IPS-18a (cell line): ENCODE measurements at regions not wholly inside any gene's neighbourhood (a gene's known extent, or its start where the extent isn't known, plus 50 kb on each side); places are given as distances from the start of the nearest gene placed in this dataset.

Experiments used
- H3K27ac ChIP-seq: one replicate; pipeline ENCODE4 v1.5.1; 2013; ENCODE audit warnings: low read length
- H3K27me3 ChIP-seq: one replicate; pipeline ENCODE4 v1.6.1; 2013; ENCODE audit warnings: mild to moderate bottlenecking, low read length; ENCODE audit not compliant: control insufficient read depth, insufficient read depth
- H3K36me3 ChIP-seq: one replicate; pipeline ENCODE4 v1.6.1; 2013; ENCODE audit warnings: low read depth, low read length; ENCODE audit not compliant: control insufficient read depth
- H3K4me1 ChIP-seq: one replicate; pipeline ENCODE4 v1.6.1; 2013; ENCODE audit warnings: low read depth, low read length; ENCODE audit not compliant: control insufficient read depth
- H3K4me3 ChIP-seq: one replicate; pipeline ENCODE4 v1.5.1; 2013; ENCODE audit warnings: low read length
- H3K9ac ChIP-seq: one replicate; pipeline ENCODE4 v1.6.1; 2013; ENCODE audit warnings: mild to moderate bottlenecking, low read length, moderate library complexity
- H3K9me3 ChIP-seq: one replicate; pipeline ENCODE4 v1.6.1; 2013; ENCODE audit warnings: low read depth, low read length; ENCODE audit not compliant: control insufficient read depth

DNA sequence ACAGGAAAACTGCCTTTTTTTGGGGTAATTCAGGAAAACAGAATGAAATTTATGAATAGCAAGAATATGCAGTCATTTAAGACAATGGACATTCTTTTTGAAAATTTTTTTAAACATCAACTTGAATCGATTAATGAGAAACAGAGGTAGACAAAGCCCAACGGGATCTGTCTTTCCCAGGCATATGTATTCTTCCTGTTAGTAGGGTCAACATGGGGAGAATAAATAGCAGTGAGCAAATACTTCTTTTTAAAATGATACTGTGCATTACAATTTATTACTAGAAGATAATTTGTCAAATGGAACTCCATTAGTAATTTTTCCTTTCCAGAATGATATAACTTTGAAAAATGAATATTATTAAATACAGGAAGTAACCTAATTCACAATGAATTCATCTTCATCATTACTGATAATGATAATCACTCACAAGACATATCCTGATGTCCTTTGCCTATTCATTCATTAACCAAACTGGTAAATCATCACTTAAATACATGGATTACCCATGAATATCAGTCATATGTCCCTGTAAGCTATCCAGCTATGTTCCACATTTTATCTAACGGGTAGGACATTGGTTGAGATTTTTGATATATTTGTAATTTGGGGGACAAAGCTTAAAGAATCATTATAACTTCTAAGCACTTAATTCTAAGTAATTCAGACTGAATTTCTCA is 209.2 kb upstream of the CDIN1 start:
- no peak overlapping the region for H3K4me3 ChIP-seq
- no peaks in the 10 kb centered on the region for H3K27me3 ChIP-seq
- no peak overlapping the region for H3K27ac ChIP-seq

DNA sequence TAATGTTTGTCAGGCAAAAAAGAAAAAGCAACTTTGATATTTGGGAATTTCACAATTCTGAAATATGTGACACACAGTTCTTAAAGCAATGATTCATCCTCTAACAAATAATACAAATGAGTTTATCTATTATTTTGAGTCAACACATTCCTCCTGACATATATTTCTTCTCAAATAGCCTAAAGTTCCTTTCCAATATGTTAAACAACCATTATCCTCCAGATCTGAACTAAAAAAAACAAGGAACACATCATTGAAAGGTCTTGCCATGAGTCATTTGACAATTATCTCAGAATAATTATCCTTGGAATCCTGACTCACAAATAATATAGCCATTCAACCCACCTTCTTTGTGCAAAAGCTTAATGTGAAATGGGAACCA is 208.7 kb upstream of the CDIN1 start:
- Histone ChIP-seq H3K4me3 (no peak overlapping the region), H3K27ac (no peak overlapping the region), H3K27me3 (no peaks in the 10 kb centered on the region), H3K9me3 (no peaks in the 10 kb centered on the region), H3K4me1 (no peaks in the 10 kb centered on the region), H3K36me3 (no peaks in the 10 kb centered on the region), H3K9ac (no peak overlapping the region)

More for the DNA sequence above, 209.2 kb upstream of the CDIN1 start:
- no peaks in the 10 kb centered on the region for H3K4me1 ChIP-seq
- H3K36me3 ChIP-seq: no peaks in the 10 kb centered on the region
- H3K9ac ChIP-seq: no peak overlapping the region
- no peaks in the 10 kb centered on the region for H3K9me3 ChIP-seq

- no peaks in the 10 kb centered on the region for H3K4me1 ChIP-seq
- no peak overlapping the region for H3K27ac ChIP-seq
- no peak overlapping the region for H3K9ac ChIP-seq
- no peaks in the 10 kb centered on the region for H3K9me3 ChIP-seq
- H3K36me3 ChIP-seq: no peaks in the 10 kb centered on the region
- H3K4me3 ChIP-seq: no peak overlapping the region
- H3K27me3 ChIP-seq: no peaks in the 10 kb centered on the region
Observed at GRCh38 chr15:36371509-36371908, 207.9 kb upstream of the CDIN1 start.

DNA sequence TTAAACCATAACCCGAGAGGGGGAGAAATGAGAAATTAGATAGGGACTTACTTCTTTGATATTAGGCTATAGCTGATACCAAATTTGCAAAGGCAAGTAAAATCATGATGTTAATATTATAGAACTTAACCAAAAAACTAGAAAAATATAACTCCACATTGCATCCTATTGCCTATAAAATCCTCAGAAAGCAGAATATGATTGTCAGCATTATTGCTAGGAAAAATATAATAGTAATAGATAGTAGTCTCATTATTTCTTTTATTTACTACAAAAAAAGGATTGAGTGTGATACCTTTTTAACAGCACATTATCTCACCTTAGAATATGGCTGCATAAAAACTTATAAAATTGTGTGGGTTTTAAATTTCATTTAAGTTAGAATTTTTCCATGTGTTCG is 206.5 kb upstream of the CDIN1 start:
- H3K4me3 ChIP-seq: no peak overlapping the region
- H3K27me3 ChIP-seq: no peaks in the 10 kb centered on the region
- no peaks in the 10 kb centered on the region for H3K4me1 ChIP-seq
- no peaks in the 10 kb centered on the region for H3K9me3 ChIP-seq
- no peaks in the 10 kb centered on the region for H3K36me3 ChIP-seq
- no peak overlapping the region for H3K9ac ChIP-seq
- no peak overlapping the region for H3K27ac ChIP-seq

DNA sequence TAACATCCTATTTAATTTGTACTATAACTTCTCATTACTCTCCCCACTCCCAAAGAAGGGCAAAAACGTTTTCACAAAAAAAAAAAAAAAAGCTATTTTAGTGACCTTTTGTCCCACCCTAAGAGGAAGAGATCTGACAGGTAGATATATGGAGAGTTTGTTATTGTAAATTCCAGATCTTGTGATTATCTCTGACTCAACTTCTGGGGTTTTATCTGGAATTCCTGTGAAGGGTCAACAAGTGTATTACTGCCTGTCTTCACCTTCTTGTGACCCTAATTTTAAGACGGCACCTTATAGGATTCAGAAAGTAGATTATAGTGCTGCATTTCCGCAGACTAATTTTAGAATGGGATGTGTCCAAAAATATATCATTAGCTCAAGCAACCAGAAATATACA is 205.9 kb upstream of the CDIN1 start:
- H3K9me3 ChIP-seq: no peaks in the 10 kb centered on the region
- H3K27ac ChIP-seq: no peak overlapping the region
- no peak overlapping the region for H3K9ac ChIP-seq
- no peak overlapping the region for H3K4me3 ChIP-seq
- H3K27me3 ChIP-seq: no peaks in the 10 kb centered on the region
- no peaks in the 10 kb centered on the region for H3K36me3 ChIP-seq
- H3K4me1 ChIP-seq: no peaks in the 10 kb centered on the region

GRCh38 chr15:36389107-36389506 is 190.3 kb upstream of the CDIN1 start:
- no peaks in the 10 kb centered on the region for H3K9me3 ChIP-seq
- H3K4me1 ChIP-seq: no peaks in the 10 kb centered on the region
- H3K9ac ChIP-seq: no peak overlapping the region
- no peak overlapping the region for H3K4me3 ChIP-seq
- H3K27ac ChIP-seq: no peak overlapping the region
- H3K27me3 ChIP-seq: no peaks in the 10 kb centered on the region
- no peaks in the 10 kb centered on the region for H3K36me3 ChIP-seq

DNA sequence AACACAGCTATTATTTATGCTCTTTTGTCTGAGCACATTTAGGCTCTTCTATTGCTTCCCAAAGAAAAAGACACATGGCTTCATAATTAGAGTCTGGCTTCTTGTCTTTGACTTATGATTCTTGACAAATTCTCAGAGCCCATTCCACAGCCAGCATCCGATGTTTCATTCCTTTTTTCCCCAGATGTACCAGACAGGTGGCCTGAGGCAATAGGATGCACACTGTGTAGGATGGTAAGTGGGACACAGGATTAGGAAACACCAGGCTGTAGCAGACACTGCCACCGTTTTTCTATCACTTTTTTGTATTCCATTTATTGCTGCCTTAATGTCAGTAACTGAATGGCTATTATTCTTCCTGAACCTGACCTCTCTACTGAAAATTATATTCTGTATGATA is 188.9 kb upstream of the CDIN1 start:
- no peak overlapping the region for H3K27ac ChIP-seq
- H3K9me3 ChIP-seq: no peaks in the 10 kb centered on the region
- H3K27me3 ChIP-seq: no peaks in the 10 kb centered on the region
- no peaks in the 10 kb centered on the region for H3K36me3 ChIP-seq
- H3K9ac ChIP-seq: no peak overlapping the region
- no peaks in the 10 kb centered on the region for H3K4me1 ChIP-seq
- no peak overlapping the region for H3K4me3 ChIP-seq

GRCh38 chr15:36392676-36393266 is 186.7 kb upstream of the CDIN1 start:
- Histone ChIP-seq H3K4me1 (no peaks in the 10 kb centered on the region), H3K9ac (no peak overlapping the region), H3K9me3 (no peaks in the 10 kb centered on the region), H3K27me3 (no peaks in the 10 kb centered on the region), H3K27ac (no peak overlapping the region), H3K36me3 (no peaks in the 10 kb centered on the region), H3K4me3 (no peak overlapping the region)

- H3K9ac ChIP-seq: no peak overlapping the region
- H3K9me3 ChIP-seq: no peaks in the 10 kb centered on the region
- H3K27ac ChIP-seq: no peak overlapping the region
- H3K4me3 ChIP-seq: no peak overlapping the region
- H3K4me1 ChIP-seq: peaks cover 7% of the 10 kb centered on the region
- H3K27me3 ChIP-seq: no peaks in the 10 kb centered on the region
- H3K36me3 ChIP-seq: no peaks in the 10 kb centered on the region
Observed at GRCh38 chr15:36398212-36398611, 181.2 kb upstream of the CDIN1 start.

- H3K36me3 ChIP-seq: no peaks in the 10 kb centered on the region
- no peaks in the 10 kb centered on the region for H3K9me3 ChIP-seq
- no peak overlapping the region for H3K9ac ChIP-seq
- no peak overlapping the region for H3K4me3 ChIP-seq
- no peaks in the 10 kb centered on the region for H3K27me3 ChIP-seq
- H3K4me1 ChIP-seq: peaks cover 16% of the 10 kb centered on the region
- no peak overlapping the region for H3K27ac ChIP-seq
Observed at GRCh38 chr15:36399276-36399675, 180.2 kb upstream of the CDIN1 start.

DNA sequence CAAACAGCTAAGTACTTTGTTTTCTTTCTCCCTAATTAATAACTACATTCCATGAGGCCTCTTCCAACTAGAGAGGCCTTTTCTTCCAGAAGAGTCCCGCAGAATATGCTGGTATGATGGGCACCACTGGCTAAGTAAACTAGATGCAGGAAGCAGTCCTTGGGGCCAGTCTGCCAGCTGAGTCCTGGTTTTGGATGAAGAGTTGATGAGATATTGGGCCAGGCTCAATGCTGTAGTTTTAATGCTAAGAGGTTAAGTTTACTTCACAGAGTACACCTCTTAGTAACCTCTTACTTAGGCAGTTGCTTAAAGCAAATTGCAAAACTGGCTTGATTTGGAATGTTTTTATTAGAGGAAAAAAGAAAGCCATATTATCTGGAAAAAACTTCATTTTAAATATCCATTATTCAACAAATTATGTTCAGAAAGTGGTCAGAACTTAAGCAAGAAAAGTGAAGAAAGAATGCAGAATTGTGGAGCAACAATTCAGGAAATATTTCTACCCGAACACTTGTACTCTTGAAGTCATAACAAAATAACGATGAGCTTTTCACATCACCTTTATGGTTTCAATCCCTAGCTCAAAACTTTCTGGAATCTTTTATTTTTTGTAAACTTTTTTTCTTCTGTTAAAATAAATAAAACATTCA is 178.4 kb upstream of the CDIN1 start:
- Histone ChIP-seq H3K9ac (no peak overlapping the region), H3K9me3 (no peaks in the 10 kb centered on the region), H3K4me1 (peaks cover 21% of the 10 kb centered on the region), H3K4me3 (no peak overlapping the region), H3K27ac (no peak overlapping the region), H3K27me3 (no peaks in the 10 kb centered on the region), H3K36me3 (no peaks in the 10 kb centered on the region)

DNA sequence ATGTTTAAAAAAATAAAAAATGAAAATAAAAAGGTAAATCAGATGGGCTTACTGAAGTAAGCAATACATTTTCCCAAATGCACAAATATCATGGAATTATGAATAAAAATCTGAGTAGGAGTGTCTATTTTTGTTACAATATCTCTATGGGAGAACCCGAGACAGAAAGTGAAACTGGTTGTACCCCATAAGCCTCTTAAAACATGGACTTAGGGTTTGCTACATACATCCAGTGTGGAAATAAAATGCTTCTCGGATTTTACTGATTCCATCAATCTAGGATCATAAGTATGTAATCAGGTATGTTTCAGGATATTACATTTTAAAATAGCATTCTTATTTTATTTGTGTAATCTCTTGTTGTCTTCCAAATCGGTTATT is 177.8 kb upstream of the CDIN1 start:
- Histone ChIP-seq H3K9me3 (no peaks in the 10 kb centered on the region), H3K27me3 (no peaks in the 10 kb centered on the region), H3K4me3 (no peak overlapping the region), H3K9ac (no peak overlapping the region), H3K27ac (no peak overlapping the region), H3K4me1 (peaks cover 26% of the 10 kb centered on the region), H3K36me3 (no peaks in the 10 kb centered on the region)
